ENCODE measurements at regions not wholly inside any gene's neighbourhood (a gene's known extent, or its start where the extent isn't known, plus 50 kb on each side); places are given as distances from the start of the nearest gene placed in this dataset.

DNA sequence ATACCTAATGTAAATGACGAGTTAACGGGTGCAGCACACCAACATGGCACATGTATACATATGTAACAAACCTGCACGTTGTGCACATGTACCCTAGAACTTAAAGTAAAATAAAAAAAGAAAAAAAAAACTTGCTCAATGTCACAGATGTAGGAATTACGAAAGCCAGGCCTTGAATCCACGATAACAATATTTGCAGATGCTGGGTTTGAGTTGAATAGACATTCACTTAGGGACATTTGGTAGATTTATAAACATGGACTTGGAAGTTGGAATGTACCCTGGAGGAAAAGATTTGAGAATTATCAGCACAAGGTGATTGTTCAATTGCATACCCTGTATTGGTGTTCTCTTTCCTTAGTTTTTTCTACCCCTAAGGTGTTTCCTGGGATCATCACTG lies 260.2 kb upstream of the PEX5L start:
- no peak overlapping the region for H3K27ac ChIP-seq
- DNase-seq: no peak
- no peak for ATAC-seq
- no peaks in the 10 kb centered on the region for H3K27me3 ChIP-seq
- no peak overlapping the region for H3K4me3 ChIP-seq
- H3K9me3 ChIP-seq: no peaks in the 10 kb centered on the region
- no peaks in the 10 kb centered on the region for H3K36me3 ChIP-seq
- TF ChIP-seq CTCF (IDR thresholded peaks at IDR 0.05 in 4 of 5, conservative IDR thresholded peaks at IDR 0.05 in 1 of 5) (no peak), POLR2A (IDR thresholded peaks at IDR 0.05) (no peak)
- intact Hi-C loops (cut with DNase I; ENCODE audit: low total_unique reads): no loop called here
- no peaks in the 10 kb centered on the region for H3K4me1 ChIP-seq
- in situ Hi-C loops (cut with MboI; ENCODE audit: low sequenced_read_pairs in 4 of 4): no loop called here

DNA sequence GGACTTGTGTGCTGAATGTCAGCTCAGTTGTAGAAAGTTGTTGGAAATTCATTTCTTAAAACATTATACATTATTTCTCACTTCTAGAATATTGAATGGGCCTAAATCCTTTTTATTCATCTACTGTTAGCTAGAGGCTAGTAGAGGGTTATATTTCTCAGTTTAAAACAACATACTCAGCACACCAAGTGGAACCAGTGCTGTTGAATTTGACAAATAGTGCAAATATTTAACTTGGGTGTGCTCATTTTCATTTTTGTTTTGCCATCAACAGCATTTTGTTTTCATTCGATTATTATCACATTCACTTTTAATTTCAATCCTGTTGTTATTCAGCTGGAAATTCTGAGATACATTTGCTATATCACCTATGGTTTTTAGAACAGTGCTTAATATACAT lies 269.4 kb upstream of the PEX5L start:
- no peak for ATAC-seq
- Histone ChIP-seq H3K36me3 (no peaks in the 10 kb centered on the region), H3K4me3 (no peak overlapping the region), H3K27ac (no peak overlapping the region), H3K9me3 (no peaks in the 10 kb centered on the region), H3K27me3 (no peaks in the 10 kb centered on the region), H3K4me1 (peaks cover 0 to 9% of the 10 kb centered on the region in 2 donors)
- in situ Hi-C loops (cut with MboI; ENCODE audit: low sequenced_read_pairs in 4 of 4) (no loop called here), intact Hi-C loops (cut with DNase I; ENCODE audit: low total_unique reads) (no loop called here)
- TF ChIP-seq POLR2A (IDR thresholded peaks at IDR 0.05): no peak
- TF ChIP-seq CTCF (IDR thresholded peaks at IDR 0.05 in 4 of 5, conservative IDR thresholded peaks at IDR 0.05 in 1 of 5): no peak
- no peak for DNase-seq

DNA sequence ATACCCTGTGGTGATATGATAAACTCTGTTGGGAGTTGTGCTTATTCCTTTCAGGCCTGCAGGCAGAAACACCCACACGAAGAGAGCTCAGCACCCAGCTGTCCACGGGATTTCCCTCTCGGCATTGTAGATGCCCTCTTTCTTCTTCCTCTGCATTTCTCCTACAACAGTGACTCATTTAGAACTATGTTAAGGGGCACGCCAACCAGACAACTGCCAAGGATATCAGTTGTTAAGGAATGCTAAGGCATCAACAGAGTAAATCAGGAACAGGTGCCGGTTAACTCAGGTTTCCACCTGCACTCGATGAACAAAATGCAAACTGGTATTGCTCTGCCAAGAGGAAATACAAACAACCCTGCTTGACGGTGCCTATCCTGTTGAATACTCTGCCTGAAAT lies 270.0 kb upstream of the PEX5L start:
- in situ Hi-C loops (cut with MboI; ENCODE audit: low sequenced_read_pairs in 4 of 4): no loop called here
- ATAC-seq (peak in 1 of 2 donors; percentile 56), DNase-seq (no peak)
- Histone ChIP-seq H3K9me3 (no peaks in the 10 kb centered on the region), H3K4me1 (peaks cover 0 to 9% of the 10 kb centered on the region in 2 donors), H3K36me3 (no peaks in the 10 kb centered on the region), H3K27me3 (no peaks in the 10 kb centered on the region), H3K27ac (no peak overlapping the region), H3K4me3 (no peak overlapping the region)
- TF ChIP-seq CTCF (IDR thresholded peaks at IDR 0.05 in 4 of 5, conservative IDR thresholded peaks at IDR 0.05 in 1 of 5) (no peak), POLR2A (IDR thresholded peaks at IDR 0.05) (no peak)
- intact Hi-C loops (cut with DNase I; ENCODE audit: low total_unique reads): no loop called here

DNA sequence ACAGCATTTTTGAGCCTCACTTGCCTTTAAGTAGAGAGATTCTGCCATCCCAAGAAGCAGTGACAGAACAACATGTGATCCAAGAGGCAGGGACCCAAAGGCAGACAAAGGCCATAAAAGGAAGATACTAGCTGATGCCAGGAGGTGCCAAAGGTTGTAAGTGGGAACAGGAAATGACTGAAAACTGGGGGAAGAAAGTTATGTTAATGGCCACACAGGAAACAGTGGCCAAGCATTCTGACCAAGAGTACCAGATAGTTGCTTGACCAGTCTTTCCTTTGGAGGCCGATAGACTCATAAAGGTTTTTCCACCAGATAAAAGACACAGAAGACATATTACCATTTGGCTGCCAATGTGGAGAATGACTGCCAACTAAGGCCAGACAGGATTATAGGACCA lies 274.5 kb upstream of the PEX5L start:
- in situ Hi-C loops (cut with MboI; ENCODE audit: low sequenced_read_pairs in 4 of 4): no loop called here

More for the DNA sequence above, 274.5 kb upstream of the PEX5L start:
- no peak overlapping the region for H3K4me3 ChIP-seq
- no peaks in the 10 kb centered on the region for H3K27me3 ChIP-seq
- no peak overlapping the region for H3K27ac ChIP-seq
- no peak for TF ChIP-seq POLR2A (IDR thresholded peaks at IDR 0.05)
- TF ChIP-seq CTCF (IDR thresholded peaks at IDR 0.05 in 4 of 5, conservative IDR thresholded peaks at IDR 0.05 in 1 of 5): no peak
- H3K9me3 ChIP-seq: no peaks in the 10 kb centered on the region
- no peak for ATAC-seq
- intact Hi-C loops (cut with DNase I; ENCODE audit: low total_unique reads): no loop called here
- H3K4me1 ChIP-seq: peaks cover 0 to 7% of the 10 kb centered on the region in 2 donors
- DNase-seq: no peak
- no peaks in the 10 kb centered on the region for H3K36me3 ChIP-seq
